Fibroblast of mammary gland (primary cell): ENCODE measurements at regions not wholly inside any gene's neighbourhood (a gene's known extent, or its start where the extent isn't known, plus 50 kb on each side); places are given as distances from the start of the nearest gene placed in this dataset.

Experiments used
- DNase-seq: peaks from one replicate; pipeline ENCODE4 v3.0.0-alpha.2; 2010; ENCODE audit warnings: low read depth
- H3K4me3 ChIP-seq: 2 replicates; pipeline ENCODE4 v1.5.1; 2011; ENCODE audit warnings: low read depth, mild to moderate bottlenecking, low read length, moderate library complexity; ENCODE audit not compliant: control insufficient read depth
- TF ChIP-seq, protein P1 (sequence below): conservative IDR thresholded peaks from 2 replicates; pipeline ENCODE4 v1.5.1; 2011; ENCODE audit warnings: low read depth, low read length, inconsistent platforms; ENCODE audit not compliant: control insufficient read depth, insufficient read depth

- DNase-seq, result no peak
- TF ChIP-seq, protein P1, sequence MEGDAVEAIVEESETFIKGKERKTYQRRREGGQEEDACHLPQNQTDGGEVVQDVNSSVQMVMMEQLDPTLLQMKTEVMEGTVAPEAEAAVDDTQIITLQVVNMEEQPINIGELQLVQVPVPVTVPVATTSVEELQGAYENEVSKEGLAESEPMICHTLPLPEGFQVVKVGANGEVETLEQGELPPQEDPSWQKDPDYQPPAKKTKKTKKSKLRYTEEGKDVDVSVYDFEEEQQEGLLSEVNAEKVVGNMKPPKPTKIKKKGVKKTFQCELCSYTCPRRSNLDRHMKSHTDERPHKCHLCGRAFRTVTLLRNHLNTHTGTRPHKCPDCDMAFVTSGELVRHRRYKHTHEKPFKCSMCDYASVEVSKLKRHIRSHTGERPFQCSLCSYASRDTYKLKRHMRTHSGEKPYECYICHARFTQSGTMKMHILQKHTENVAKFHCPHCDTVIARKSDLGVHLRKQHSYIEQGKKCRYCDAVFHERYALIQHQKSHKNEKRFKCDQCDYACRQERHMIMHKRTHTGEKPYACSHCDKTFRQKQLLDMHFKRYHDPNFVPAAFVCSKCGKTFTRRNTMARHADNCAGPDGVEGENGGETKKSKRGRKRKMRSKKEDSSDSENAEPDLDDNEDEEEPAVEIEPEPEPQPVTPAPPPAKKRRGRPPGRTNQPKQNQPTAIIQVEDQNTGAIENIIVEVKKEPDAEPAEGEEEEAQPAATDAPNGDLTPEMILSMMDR, result no peak
- no peak overlapping the region for H3K4me3 ChIP-seq
These were observed 1158.6 kb upstream of the CDH6 start for GRCh38 chr5:30034870-30035269.

DNA sequence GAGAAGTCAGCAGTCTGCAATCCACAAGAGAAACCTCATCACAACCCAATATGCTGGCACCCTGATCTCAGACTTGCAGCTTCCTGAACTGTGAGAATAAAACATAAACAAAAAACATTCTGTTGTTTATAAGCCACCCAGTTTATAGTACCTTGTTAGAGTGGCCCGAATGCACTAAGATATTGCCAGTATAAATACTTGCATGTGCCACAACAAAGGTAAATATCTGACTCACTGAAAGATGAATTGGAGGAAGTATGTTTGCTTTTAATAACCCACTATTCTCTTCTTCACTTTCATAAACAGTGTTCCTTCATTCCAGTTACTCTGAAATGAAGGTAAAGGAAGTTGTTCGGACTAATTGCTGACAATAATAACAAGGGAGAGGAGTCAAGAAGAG lies 1163.4 kb upstream of the CDH6 start:
- TF ChIP-seq, protein P1, result no peak
- DNase-seq, result no peak
- H3K4me3 ChIP-seq, result no peak overlapping the region

DNA sequence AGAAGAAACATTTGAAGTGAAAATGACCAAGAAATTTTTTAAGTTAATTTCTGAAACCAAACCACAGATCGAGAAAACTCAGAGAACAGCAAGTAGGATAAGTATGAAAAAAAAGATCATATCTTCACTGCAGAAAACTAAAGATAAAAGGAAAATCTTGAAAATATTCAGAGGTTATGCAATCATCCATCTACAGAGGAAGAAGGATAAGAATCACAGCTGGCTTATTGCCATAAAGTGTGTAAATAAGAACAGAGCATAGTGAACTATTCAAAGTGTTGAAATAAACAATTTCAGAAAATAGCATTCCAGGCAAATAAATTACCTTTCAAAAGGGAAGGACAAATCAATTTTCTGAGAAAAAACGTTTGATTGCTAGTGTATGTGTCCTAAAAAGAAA lies 1191.7 kb upstream of the CDH6 start:
- no peak overlapping the region for H3K4me3 ChIP-seq
- no peak for DNase-seq
- TF ChIP-seq, protein P1, result no peak

- TF ChIP-seq, protein P1, result no peak
- H3K4me3 ChIP-seq, result no peak overlapping the region
- DNase-seq, result no peak
These were observed 1193.3 kb upstream of the CDH6 start for GRCh38 chr5:30000231-30000630.

DNA sequence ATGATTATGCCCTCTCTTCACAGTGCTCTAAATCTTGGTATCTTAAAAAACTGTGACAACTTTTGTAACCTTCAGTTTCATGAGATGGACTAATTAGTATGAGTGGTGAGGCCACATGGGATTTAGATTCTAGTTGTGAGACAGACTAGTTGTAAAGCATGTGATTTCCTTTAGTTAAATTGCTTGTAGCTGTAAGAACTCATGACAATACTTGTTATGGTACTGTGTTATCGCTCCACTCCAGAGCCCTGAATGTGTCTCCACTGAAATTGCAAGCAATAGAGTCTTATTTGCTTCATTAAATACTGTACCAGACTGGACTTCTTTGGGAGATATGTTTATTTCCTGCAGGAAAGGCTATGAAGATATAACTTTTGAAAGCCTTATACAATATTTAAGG lies 1198.3 kb upstream of the CDH6 start:
- H3K4me3 ChIP-seq, result no peak overlapping the region
- no peak for DNase-seq
- TF ChIP-seq, protein P1, result no peak

DNA sequence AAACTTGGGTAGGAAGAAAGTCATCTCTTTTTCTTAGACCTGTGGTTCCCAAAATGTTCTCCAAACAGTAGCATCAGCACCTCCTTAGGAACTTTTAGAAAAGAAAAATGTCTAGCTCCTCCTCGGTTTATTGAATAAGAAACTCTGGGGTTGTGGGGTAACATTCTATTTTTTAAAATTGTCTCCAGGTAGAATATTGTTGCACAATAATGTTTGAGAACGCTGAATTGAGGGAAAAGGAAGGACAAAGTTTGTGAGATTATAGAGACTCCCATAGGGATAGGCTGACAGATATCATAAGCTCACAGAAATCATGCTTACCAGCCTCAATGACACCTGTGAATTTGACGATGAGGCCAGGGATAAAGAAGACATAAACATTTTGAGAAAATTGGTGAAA lies 1199.0 kb upstream of the CDH6 start:
- TF ChIP-seq, protein P1, result no peak
- H3K4me3 ChIP-seq, result no peak overlapping the region
- DNase-seq, result no peak

- TF ChIP-seq, protein P1, result no peak
- no peak overlapping the region for H3K4me3 ChIP-seq
- DNase-seq, result no peak
These were observed 1200.2 kb upstream of the CDH6 start for GRCh38 chr5:29993286-29993685.
